Loucy (cell line): ENCODE measurements at regions not wholly inside any gene's neighbourhood (a gene's known extent, or its start where the extent isn't known, plus 50 kb on each side); places are given as distances from the start of the nearest gene placed in this dataset.

Experiments
- H2AFZ ChIP-seq: fragments of 200-600 bp; sonication (generic); 2 replicates; pipeline ENCODE4 v1.6.0; 2016; ENCODE audit warnings: antibody characterized with exemption, mild to moderate bottlenecking, low read length, moderate library complexity
- H3F3A ChIP-seq: fragments of 200-600 bp; 2 replicates; pipeline ENCODE4 v1.6.0; 2016; ENCODE audit warnings: antibody characterized with exemption, low read depth, mild to moderate bottlenecking
- H3K27me3 ChIP-seq: fragments of 200-600 bp; sonication (generic); 2 replicates; pipeline ENCODE4 v1.6.1; 2014; ENCODE audit warnings: low read length, mild to moderate bottlenecking; ENCODE audit not compliant: insufficient read depth, poor library complexity, severe bottlenecking
- H3K36me3 ChIP-seq: fragments of 200-600 bp; sonication (generic); 2 replicates; pipeline ENCODE4 v1.6.1; 2016; ENCODE audit warnings: low read length; ENCODE audit not compliant: insufficient read depth
- H3K4me1 ChIP-seq: fragments of 200-600 bp; sonication (generic); 2 replicates; pipeline ENCODE4 v1.5.1; 2014; ENCODE audit warnings: low read length, mild to moderate bottlenecking; ENCODE audit not compliant: insufficient read depth, poor library complexity, severe bottlenecking
- H3K4me2 ChIP-seq: fragments of 200-600 bp; sonication (generic); 2 replicates; pipeline ENCODE4 v1.6.0; 2014; ENCODE audit warnings: antibody characterized with exemption, low read length, low read depth, mild to moderate bottlenecking; ENCODE audit not compliant: poor library complexity, severe bottlenecking
- H3K4me3 ChIP-seq: fragments of 200-600 bp; sonication (generic); 2 replicates; pipeline ENCODE4 v1.5.1; 2014; ENCODE audit warnings: low read length, mild to moderate bottlenecking, mixed read lengths; ENCODE audit not compliant: poor library complexity, severe bottlenecking
- H3K79me2 ChIP-seq: fragments of 200-600 bp; sonication (generic); 2 replicates; pipeline ENCODE4 v1.6.1; 2014; ENCODE audit warnings: low read length; ENCODE audit not compliant: insufficient read depth
- H3K9ac ChIP-seq: fragments of 200-600 bp; sonication (generic); 2 replicates; pipeline ENCODE4 v1.6.0; 2014; ENCODE audit warnings: mild to moderate bottlenecking, low read depth, low read length, moderate library complexity; ENCODE audit not compliant: poor library complexity, severe bottlenecking
- H3K9me2 ChIP-seq: fragments of 200-600 bp; sonication (generic); replicated peaks from 2 replicates; pipeline ENCODE4 v1.6.1; 2016; ENCODE audit warnings: low read depth, low read length, mixed read lengths
- H3K9me3 ChIP-seq: fragments of 200-600 bp; sonication (generic); 2 replicates; pipeline ENCODE4 v1.6.1; 2014; ENCODE audit warnings: mild to moderate bottlenecking, antibody characterized with exemption, low read length, low read depth; ENCODE audit not compliant: insufficient read depth
- H4K20me1 ChIP-seq: fragments of 200-600 bp; sonication (generic); 2 replicates; pipeline ENCODE4 v1.6.0; 2014; ENCODE audit warnings: antibody characterized with exemption, low read length, mild to moderate bottlenecking; ENCODE audit not compliant: insufficient read depth, poor library complexity, severe bottlenecking
- EZH2phosphoT487 ChIP-seq: fragments of 200-600 bp; IDR thresholded peaks from 2 replicates; pipeline ENCODE4 v1.6.1; 2018; ENCODE audit warnings: antibody characterized with exemption, mild to moderate bottlenecking, moderate library complexity, borderline replicate concordance
- TF ChIP-seq, protein P1 (sequence below): fragments of 200-600 bp; sonication (generic); conservative IDR thresholded peaks from 2 replicates; pipeline ENCODE4 v1.5.1; 2014; ENCODE audit warnings: mild to moderate bottlenecking, antibody characterized with exemption, low read length

GRCh38 chr5:30765227-30765626 is 428.3 kb upstream of the CDH6 start:
- Histone ChIP-seq H3K4me2 (no peak overlapping the region), H3F3A (no peaks in the 10 kb centered on the region), H3K4me3 (no peak overlapping the region)

DNA sequence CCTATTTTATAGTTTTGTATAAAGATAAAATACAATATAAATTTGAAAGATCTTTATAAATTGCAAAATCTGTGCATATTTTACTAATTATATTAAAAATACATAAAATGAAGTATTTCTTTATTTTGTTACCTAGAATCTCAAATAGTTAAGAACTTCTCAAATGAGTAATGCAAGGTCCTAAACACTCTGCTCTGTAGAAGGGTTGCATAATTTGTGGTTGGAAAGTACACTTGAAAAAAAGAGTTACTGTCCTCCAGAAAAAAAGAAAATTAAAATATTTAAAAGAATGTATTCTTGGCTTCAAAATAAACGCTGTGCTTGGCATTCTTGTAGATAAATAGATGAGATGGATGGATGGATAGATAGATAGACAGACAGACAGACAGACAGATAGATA is 428.8 kb upstream of the CDH6 start:
- H3K9me3 ChIP-seq, result no peaks in the 10 kb centered on the region
- no peak overlapping the region for H3K4me3 ChIP-seq
- H3K4me1 ChIP-seq, result no peaks in the 10 kb centered on the region
- no peak overlapping the region for H3K9ac ChIP-seq
- H3K9me2 ChIP-seq, result no peaks in the 10 kb centered on the region
- no peaks in the 10 kb centered on the region for H3F3A ChIP-seq
- TF ChIP-seq, protein P1, sequence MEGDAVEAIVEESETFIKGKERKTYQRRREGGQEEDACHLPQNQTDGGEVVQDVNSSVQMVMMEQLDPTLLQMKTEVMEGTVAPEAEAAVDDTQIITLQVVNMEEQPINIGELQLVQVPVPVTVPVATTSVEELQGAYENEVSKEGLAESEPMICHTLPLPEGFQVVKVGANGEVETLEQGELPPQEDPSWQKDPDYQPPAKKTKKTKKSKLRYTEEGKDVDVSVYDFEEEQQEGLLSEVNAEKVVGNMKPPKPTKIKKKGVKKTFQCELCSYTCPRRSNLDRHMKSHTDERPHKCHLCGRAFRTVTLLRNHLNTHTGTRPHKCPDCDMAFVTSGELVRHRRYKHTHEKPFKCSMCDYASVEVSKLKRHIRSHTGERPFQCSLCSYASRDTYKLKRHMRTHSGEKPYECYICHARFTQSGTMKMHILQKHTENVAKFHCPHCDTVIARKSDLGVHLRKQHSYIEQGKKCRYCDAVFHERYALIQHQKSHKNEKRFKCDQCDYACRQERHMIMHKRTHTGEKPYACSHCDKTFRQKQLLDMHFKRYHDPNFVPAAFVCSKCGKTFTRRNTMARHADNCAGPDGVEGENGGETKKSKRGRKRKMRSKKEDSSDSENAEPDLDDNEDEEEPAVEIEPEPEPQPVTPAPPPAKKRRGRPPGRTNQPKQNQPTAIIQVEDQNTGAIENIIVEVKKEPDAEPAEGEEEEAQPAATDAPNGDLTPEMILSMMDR, result no peak
- TF ChIP-seq EZH2phosphoT487, result no peak
- H3K79me2 ChIP-seq, result no peaks in the 10 kb centered on the region
- H2AFZ ChIP-seq, result no peak overlapping the region
- H3K4me2 ChIP-seq, result no peak overlapping the region
- no peaks in the 10 kb centered on the region for H3K36me3 ChIP-seq
- no peaks in the 10 kb centered on the region for H3K27me3 ChIP-seq
- H4K20me1 ChIP-seq, result no peaks in the 10 kb centered on the region

More at GRCh38 chr5:30765227-30765626, 428.3 kb upstream of the CDH6 start:
- no peak overlapping the region for H3K9ac ChIP-seq
- no peaks in the 10 kb centered on the region for H4K20me1 ChIP-seq
- no peaks in the 10 kb centered on the region for H3K4me1 ChIP-seq
- H3K9me2 ChIP-seq, result no peaks in the 10 kb centered on the region
- H3K36me3 ChIP-seq, result no peaks in the 10 kb centered on the region
- TF ChIP-seq EZH2phosphoT487, result no peak
- TF ChIP-seq, protein P1, result no peak
- no peaks in the 10 kb centered on the region for H3K9me3 ChIP-seq
- no peak overlapping the region for H2AFZ ChIP-seq
- no peaks in the 10 kb centered on the region for H3K79me2 ChIP-seq
- no peaks in the 10 kb centered on the region for H3K27me3 ChIP-seq

DNA sequence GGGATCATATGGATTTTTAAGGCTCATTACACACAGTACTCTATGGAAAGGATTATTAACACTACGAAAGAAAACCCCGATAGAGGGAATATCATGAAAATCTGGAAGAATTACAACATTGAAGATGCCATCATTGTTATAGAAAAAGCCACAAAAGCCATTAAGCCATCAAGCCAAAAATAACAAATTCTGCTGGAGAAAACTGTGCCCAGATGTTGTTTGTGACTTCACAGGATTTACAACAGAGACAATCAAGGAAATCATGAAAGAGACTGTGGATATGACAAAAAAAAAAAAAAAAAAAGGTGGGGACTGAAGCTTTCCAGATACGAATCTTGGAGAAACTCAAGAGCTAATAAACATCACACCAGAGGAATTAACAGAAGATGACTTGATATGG is 433.8 kb upstream of the CDH6 start:
- H3K9me3 ChIP-seq, result no peaks in the 10 kb centered on the region
- no peaks in the 10 kb centered on the region for H3F3A ChIP-seq
- no peak overlapping the region for H3K4me2 ChIP-seq
- no peaks in the 10 kb centered on the region for H3K79me2 ChIP-seq
- H3K9ac ChIP-seq, result no peak overlapping the region
- H2AFZ ChIP-seq, result no peak overlapping the region
- no peaks in the 10 kb centered on the region for H3K36me3 ChIP-seq
- no peak overlapping the region for H3K4me3 ChIP-seq
- no peaks in the 10 kb centered on the region for H3K27me3 ChIP-seq
- H3K4me1 ChIP-seq, result no peaks in the 10 kb centered on the region
- H3K9me2 ChIP-seq, result no peaks in the 10 kb centered on the region
- TF ChIP-seq EZH2phosphoT487, result no peak
- H4K20me1 ChIP-seq, result no peaks in the 10 kb centered on the region

- Histone ChIP-seq H3K4me1 (no peaks in the 10 kb centered on the region), H3F3A (no peaks in the 10 kb centered on the region)
Measured at GRCh38 chr5:30752015-30752414, 441.5 kb upstream of the CDH6 start.

More at GRCh38 chr5:30752015-30752414, 441.5 kb upstream of the CDH6 start:
- TF ChIP-seq, protein P1, result no peak
- no peak for TF ChIP-seq EZH2phosphoT487
- no peaks in the 10 kb centered on the region for H3K9me3 ChIP-seq
- no peak overlapping the region for H3K4me2 ChIP-seq
- no peak overlapping the region for H3K4me3 ChIP-seq
- H3K27me3 ChIP-seq, result no peaks in the 10 kb centered on the region
- H3K9me2 ChIP-seq, result no peaks in the 10 kb centered on the region
- no peak overlapping the region for H3K9ac ChIP-seq
- H3K79me2 ChIP-seq, result no peaks in the 10 kb centered on the region
- no peaks in the 10 kb centered on the region for H3K36me3 ChIP-seq
- no peaks in the 10 kb centered on the region for H4K20me1 ChIP-seq
- no peak overlapping the region for H2AFZ ChIP-seq
